Heart left ventricle (tissue), 13 donors: ENCODE measurements at regions not wholly inside any gene's neighbourhood (a gene's known extent, or its start where the extent isn't known, plus 50 kb on each side); places are given as distances from the start of the nearest gene placed in this dataset.

ENCODE experiments used
- CTCF ChIP-seq, 12 donors: fragments of 200-600 bp; sonication (generic) in 4 of 12; IDR thresholded peaks; one replicate each; pipeline versions ENCODE4 v1.5.0 to v1.8.0; 2018 to 2022; ENCODE audit warnings: antibody characterized with exemption in 12 of 12, mild to moderate bottlenecking in 5 of 12
- POLR2A ChIP-seq, 2 donors: fragments of 450-650 bp; IDR thresholded peaks; one replicate each; pipeline ENCODE4 v1.6.1; 2017; ENCODE audit warnings: antibody characterized with exemption in 2 of 2, mild to moderate bottlenecking in 2 of 2, moderate library complexity in 2 of 2
- donor health status: ischemic (EF 13 %, LVEDD 7.1; RV severe dilation, severe dysfunction).
- donor health status: DM: no; HTN: yes; CAD: no.
- donor health status: DM: no; HTN: no; CAD: no.
- donor health status: ischemic (EF 25% LVEDD 6.9; RV normal size, moderate dysfunction).
- donor health status: ischemic (EF 25% LVEDD 5.7; RV mildly dilated, moderate dysfunction).
- donor health status: ischemic (EF 35%, LVEDD 5.7; RV mildly dilated, moderate dysfunction).
- donor health status: nonischemic (EF 11% LVEDD 7.7; RV severe dilation, severe dysfunction).
- donor health status: DM: yes; HTN: yes; CAD: no.
- donor health status: PGD.
- donor health status: ischemic (EF 29% LVEDD 5.4; RV normal size, mild dysfunction).
- donor health status: nonischemic (EF 23%, LVEDD 6.1; RV moderate dilation, normal function).

- TF ChIP-seq CTCF (IDR thresholded peaks at IDR 0.05) (no peak), POLR2A (IDR thresholded peaks at IDR 0.05) (no peak)
Measured at GRCh38 chr4:111697176-111697942, 447.9 kb upstream of the FAM241A start.
